GM04504 (cell line): ENCODE measurements at regions not wholly inside any gene's neighbourhood (a gene's known extent, or its start where the extent isn't known, plus 50 kb on each side); places are given as distances from the start of the nearest gene placed in this dataset.

Experiments
- DNase-seq: peaks from one replicate; pipeline ENCODE4 v3.0.0-alpha.2; 2012; ENCODE audit warnings: low read depth

DNA sequence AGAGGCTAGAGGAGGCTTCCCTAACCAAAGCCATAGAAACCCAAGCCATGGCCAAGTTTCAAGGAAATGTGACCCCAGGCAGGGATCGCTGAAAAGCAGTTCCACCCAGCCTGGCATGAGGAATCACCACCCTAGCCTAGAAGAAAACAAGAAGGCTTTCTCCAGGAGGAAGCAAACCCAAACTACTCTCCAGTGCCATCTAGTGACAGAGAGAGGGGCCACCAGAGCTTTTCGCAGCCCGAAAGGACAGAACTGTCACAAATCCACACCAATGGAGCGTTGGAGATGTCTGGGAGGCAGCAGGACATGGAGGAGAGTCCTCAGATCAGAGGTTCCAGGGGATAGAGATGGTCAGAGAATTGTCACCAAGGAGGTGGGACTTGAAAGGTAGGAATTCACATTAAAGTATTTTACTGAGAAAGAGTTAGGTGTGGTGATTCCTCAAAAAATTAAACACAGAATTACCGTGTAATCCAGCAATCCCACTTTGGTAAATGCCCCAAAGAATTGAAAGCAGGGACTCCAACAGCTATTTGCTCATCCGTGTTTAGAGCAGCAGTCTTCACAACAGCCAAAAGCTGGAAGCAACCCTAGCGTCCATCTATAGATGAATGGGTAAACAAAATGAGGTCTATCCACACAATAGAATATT, 67.3 kb upstream of the NUP50 start:
- peak; percentile 36 for DNase-seq

DNA sequence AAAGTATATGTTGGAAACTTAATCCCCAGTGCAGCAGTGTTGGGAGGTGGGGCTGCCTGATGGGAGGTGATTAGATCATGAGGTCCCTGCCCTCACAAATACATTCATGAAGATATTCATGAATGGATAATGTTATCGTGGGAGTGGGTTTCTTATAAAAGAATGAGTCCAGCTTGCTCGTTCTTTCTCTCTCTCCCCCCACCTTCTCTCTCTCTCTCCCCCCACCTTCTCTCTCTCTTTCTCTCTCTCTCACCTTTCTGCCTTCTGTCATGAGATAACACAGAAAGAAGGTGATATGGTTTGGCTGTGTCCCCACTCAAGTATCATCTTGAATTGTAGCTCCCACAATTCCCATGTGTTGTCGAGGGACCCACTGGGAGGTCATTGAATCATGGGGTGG, 66.7 kb upstream of the NUP50 start:
- no peak for DNase-seq

DNA sequence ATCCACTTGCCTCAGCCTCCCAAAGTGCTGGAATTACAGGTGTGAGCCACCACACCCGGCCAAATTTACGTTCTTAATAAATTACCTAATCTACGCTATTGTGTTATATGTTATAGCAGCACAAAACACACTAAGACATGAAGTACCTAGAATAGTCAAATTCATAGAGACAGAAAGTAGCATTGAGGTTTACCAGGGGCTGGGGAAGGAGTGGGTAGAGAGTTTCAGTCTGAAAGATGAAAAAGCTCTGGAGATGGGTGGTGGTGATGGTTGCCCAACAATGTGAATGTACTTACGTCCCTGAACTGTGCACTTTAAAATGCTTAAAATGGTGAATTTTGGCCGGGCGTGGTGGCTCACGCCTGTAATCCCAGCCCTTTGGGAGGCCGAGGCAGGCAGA, 65.7 kb upstream of the NUP50 start:
- no peak for DNase-seq

DNA sequence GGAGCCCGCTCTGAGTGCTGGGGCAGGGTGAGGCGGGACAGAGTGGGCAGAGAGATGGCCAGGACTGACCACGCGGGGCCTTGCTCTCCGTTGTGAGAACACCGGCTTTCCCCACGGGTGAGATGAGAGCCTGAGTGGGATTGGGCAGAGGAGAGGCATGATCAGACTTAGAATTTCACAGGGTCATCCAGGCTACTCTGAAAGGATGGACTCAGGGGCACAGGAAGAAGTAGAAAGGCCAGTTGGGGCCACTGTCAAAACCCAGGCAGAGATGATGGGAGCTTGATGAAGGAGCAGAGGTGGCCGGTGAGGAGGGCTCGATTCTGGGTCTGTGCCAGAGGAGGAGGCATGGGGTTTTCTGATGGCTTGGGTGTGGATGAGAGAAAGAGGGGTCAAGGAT, 63.8 kb upstream of the NUP50 start:
- no peak for DNase-seq

DNA sequence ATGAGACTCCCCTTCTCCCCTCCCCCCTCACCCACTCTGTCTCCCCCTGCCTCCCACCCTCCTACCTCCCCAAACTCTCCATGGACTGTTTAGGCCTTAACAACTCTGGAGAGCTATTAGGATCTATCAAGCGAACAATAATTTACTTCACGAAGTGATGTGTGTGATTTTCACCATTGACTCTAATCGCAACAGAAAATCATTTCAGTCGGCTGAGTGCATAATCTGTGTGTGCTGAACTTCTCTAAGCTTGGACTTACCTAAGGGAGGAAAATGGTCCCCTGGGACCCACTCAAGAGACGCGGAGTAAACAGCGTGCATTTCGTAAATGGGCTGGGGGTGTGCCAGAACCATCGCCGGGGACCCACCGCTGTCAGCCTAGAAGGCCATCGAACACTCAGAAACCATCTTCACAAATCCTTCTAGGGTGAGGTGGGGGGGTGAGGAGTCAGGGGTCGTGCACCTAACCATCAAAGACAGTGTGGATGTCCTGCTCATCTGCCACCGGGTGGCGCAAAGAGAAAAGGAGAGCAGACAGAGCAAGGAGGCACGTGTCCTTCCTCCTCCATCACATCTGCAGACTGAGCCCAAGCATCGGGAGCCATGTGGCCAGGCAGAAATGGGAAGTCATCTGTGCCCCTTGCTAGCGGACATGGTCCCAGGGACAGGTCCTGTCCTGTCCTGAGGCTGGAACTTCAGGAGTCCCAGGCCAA, 62.1 kb upstream of the NUP50 start:
- peak; percentile 58 for DNase-seq

DNA sequence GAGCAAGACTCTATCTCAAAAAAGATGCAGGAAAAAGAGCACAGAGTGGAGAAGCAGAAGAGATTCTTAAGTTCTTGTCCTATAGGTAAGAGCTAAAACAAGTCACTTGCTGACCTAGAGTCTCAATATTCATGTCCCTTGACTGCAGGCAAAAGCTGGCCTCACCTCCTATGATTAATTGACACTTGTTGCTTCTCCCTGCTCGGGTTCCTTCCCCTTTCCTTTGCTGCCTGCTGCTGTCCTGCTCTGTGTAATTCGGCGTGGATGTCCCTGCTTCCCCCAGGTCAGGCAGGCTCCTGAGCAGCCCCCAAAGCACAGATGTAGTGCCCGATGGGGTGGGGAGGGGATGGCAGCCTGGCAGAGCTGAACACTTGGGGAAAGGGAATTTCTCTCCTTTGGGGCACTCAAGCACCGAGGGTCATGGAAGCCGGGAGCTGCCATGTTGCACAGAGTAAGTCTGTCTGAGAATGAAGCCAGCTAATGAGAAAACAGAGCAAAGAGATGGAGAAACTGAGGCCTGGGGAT, 60.8 kb upstream of the NUP50 start:
- DNase-seq = no peak

DNA sequence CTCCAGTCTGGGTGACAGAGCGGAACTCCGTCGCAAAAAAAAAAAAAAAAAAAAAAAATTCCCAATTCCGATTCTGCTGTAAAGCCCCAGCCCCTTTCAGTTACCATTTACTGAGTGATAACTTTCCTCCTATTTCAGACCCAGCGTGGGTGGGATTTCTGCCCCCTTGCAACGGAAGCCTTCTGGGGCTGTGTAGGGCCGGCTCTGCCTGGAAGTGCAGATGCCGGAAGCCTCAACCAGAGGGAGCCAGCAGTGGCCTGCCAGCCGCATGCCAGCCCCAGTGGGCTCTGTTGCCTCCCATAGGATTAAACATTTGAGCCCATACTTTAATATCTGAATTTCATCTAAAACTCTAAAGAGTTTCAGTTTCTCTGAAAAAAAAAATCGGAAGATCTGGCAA, 60.0 kb upstream of the NUP50 start:
- no peak for DNase-seq

DNA sequence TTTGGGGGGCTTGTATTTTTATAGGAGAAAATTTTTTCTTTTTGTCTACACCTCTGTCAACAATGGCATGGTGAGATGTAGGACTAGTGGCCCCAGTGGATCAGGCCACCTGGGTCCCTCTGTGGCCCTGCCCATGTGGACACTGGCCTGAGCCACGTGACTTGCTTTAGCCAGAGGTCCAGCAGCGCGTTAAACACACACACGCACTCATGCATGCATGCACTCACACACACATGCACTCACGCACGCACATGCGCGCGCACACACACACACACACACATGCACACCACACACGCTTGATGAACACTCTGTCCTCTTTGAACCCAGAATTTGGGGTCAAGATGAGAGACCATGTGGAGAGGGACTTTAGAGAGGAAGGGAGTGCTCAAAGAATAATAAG, 59.4 kb upstream of the NUP50 start:
- no peak for DNase-seq

DNA sequence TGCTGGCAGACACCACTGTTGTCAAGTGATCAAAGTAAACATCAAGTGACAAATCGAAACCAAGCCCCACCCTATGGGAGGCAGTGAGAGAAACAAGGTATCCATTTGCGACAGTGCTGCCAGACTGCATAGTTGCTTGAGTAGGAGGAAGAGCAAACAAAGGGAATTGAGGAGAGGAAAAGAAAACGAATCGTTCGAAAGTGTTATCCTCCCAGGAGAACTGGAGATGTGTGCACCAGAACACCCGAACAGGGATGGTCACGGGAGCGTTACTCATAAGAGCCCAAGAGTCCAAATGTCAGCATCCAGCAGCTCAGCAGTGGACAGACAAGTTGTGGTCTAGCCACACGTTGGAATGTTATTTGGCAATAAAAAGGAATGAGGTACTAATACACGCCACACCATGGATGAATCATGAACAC, 58.4 kb upstream of the NUP50 start:
- peak; percentile 91 for DNase-seq

DNA sequence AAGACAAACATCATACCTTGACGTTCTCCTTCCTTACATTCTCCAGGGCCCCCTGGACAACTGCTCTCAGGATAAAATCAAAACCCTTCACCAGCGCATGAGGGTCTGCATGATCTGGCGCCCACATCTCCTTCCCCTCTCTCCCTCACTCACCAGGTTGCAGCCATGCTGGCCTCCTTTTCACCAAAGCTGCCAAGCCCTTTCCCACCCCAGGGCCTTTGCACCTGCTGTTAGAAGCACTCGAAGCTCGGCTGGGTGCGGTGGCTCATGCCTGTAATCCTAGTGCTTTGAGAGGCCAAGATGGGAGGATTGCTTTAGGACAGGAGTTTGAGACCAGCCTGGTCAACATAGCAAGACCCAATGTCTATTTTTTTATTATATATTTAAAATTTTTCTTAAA, 56.1 kb upstream of the NUP50 start:
- DNase-seq = no peak

DNA sequence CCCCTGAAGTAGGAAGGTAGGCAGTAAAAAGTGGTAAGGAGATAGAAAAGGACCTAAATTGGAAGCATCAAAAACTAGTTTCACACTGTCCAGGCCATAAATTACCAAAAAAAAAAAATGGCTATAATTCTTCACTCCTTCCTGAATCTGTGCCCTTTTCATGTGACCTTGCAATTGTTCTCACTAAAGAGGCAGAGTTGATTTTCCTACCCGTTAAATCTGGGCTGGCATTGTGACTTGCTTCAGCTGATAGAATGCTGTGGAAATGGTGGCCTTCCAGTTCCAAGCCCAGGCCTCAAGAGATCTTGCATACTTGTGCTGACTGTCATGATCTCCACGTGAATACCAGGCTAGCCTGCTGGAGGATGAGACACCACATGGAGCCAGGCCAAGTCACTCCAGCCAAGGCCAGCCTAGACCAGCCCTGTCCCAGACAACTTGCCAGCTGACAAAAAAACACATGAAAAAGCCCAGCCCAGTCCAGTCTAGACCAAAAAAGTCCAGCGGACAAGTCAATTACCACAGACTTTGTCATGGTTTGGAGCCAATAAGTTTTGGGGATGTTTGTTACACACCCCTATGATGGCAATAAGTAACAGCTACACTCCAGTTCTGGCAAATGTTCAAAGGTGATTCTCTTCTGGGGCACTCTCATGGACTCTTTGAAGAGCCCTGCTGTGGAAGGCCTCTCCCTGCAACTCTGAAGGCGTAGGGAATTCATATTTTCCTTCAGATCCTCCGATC, 51.4 kb upstream of the NUP50 start:
- peak; percentile 84 for DNase-seq
